ENCODE measurements at regions not wholly inside any gene's neighbourhood (a gene's known extent, or its start where the extent isn't known, plus 50 kb on each side); places are given as distances from the start of the nearest gene placed in this dataset.

DNA sequence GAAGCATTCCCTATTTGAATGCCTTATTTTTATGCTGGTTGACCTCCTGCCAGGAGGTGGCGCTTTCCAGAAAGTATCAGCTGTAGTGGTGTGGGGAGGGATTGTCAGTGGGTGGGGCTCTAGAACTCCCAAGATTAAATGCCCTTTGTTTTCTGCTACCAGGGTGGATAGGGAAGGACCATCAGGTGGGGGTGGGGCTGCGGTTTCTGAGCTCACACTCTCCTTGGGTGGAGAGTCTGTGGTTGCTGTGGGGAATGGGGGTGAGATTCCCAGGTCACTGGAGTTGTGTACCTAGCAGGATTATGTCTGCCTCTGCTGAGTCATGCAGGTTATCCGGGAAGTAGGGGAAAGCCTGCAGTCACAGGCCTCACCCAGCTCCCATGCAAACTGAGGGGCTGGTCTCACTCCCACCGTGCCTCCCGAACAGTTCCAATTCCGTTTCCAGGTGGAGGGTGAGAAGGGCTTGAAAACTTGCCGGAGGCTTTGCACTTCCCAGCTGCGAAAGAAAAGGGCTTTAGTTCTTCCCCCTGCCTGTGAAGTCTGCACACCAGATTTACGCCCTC, 68.3 kb downstream of the ALG10B start:
- DNase-seq, result peak; percentile 40
- TF ChIP-seq, protein P1, sequence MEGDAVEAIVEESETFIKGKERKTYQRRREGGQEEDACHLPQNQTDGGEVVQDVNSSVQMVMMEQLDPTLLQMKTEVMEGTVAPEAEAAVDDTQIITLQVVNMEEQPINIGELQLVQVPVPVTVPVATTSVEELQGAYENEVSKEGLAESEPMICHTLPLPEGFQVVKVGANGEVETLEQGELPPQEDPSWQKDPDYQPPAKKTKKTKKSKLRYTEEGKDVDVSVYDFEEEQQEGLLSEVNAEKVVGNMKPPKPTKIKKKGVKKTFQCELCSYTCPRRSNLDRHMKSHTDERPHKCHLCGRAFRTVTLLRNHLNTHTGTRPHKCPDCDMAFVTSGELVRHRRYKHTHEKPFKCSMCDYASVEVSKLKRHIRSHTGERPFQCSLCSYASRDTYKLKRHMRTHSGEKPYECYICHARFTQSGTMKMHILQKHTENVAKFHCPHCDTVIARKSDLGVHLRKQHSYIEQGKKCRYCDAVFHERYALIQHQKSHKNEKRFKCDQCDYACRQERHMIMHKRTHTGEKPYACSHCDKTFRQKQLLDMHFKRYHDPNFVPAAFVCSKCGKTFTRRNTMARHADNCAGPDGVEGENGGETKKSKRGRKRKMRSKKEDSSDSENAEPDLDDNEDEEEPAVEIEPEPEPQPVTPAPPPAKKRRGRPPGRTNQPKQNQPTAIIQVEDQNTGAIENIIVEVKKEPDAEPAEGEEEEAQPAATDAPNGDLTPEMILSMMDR (IDR thresholded peaks at IDR 0.05; ENCODE audit: low read depth, low read length), result peak; percentile 43

DNA sequence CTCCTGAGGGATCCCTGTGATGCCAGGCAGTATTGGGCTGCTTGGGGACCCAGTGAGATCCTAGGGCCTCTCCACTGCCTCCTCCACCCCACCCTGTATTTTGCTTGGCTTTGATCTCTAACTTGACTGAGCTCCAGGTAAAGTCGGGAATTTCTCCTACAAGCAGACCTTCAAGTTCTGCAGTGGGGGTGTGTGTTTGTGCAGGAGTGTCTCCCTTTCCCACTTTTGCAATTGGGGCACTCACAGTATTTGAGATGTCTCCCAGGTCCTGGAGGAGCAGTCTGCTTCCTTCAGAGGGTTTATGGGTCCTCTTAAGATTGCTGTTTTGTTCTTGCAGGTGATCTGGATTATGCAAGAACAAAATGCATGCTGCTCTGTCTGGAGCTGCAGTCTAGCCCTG, 68.9 kb downstream of the ALG10B start:
- H3K4me3 ChIP-seq (ENCODE audit: low read depth, low read length), result no peak overlapping the region
- H3K27me3 ChIP-seq, result no peaks in the 10 kb centered on the region

More for the DNA sequence above, 68.3 kb downstream of the ALG10B start:
- no peaks in the 10 kb centered on the region for H3K27me3 ChIP-seq
- H3K4me1 ChIP-seq, result no peaks in the 10 kb centered on the region
- H3K4me3 ChIP-seq (ENCODE audit: low read depth, low read length), result no peak overlapping the region
- no peaks in the 10 kb centered on the region for H3K36me3 ChIP-seq
- no peaks in the 10 kb centered on the region for H3K9me3 ChIP-seq

DNA sequence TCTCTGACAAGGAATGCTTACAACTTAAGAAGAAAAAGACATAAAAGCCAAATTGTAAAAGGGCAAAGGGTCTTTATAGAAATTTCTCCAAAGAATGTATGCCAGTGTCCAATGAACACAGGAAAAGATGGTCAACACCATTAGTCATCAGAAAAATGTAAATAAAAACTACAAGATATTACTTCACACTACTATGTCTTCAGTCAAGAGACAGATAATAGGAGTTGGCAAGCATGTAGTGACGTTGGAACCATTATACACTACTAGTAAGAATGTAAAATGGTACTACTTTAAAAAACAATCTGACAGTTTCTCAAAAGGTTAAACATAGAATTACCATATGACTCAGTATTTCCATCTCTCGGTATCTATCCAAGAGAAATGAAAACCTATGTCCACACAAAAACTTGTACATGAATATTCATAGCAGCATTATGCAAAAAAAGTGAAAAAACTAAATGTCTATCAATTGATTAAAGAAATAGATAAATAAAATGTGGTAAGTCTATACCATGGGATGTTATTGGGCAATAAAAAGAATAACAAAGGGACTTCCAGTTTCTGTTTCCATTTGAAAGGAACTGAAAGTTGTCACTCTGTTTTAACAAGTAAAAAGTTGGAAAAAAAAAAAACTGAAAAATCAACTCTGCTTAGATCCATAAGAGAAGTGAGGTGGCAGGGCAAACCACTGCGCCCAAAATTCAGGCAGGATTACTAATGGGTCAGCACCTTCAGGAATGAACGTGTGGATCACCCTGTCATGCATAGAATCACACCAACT, 69.8 kb downstream of the ALG10B start:
- TF ChIP-seq, protein P1 (IDR thresholded peaks at IDR 0.05; ENCODE audit: low read depth, low read length), result no peak
- Histone ChIP-seq H3K27me3 (no peaks in the 10 kb centered on the region), H3K4me3 (ENCODE audit: low read depth, low read length) (no peak overlapping the region), H3K36me3 (no peaks in the 10 kb centered on the region), H3K4me1 (no peaks in the 10 kb centered on the region), H3K9me3 (no peaks in the 10 kb centered on the region)
- DNase-seq, result no peak

More for the DNA sequence above, 68.9 kb downstream of the ALG10B start:
- no peaks in the 10 kb centered on the region for H3K4me1 ChIP-seq
- DNase-seq, result no peak
- H3K36me3 ChIP-seq, result no peaks in the 10 kb centered on the region
- H3K9me3 ChIP-seq, result no peaks in the 10 kb centered on the region
- TF ChIP-seq, protein P1 (IDR thresholded peaks at IDR 0.05; ENCODE audit: low read depth, low read length), result no peak

DNA sequence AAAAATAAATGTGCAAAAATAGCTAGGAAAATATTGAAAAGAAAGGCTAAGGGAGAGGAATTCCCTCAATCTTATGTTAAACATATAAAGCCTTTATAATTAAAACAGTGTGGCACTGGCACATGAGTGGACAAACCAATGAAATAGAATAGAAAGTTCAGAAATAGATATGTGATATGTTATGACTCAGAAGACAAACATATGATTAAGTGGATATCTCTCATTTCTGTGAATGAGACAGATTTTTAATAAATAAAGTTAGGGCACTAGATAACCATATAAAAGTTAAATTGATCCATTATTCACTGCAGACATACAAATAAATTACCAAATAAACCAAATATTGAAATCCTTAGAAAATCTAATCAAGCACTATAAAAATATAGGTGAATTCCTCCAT, 73.0 kb downstream of the ALG10B start:
- TF ChIP-seq, protein P1 (IDR thresholded peaks at IDR 0.05; ENCODE audit: low read depth, low read length), result no peak
- no peak for DNase-seq
- H3K4me3 ChIP-seq (ENCODE audit: low read depth, low read length), result no peak overlapping the region
- H3K27me3 ChIP-seq, result no peaks in the 10 kb centered on the region
- H3K9me3 ChIP-seq, result no peaks in the 10 kb centered on the region
- no peaks in the 10 kb centered on the region for H3K36me3 ChIP-seq
- no peaks in the 10 kb centered on the region for H3K4me1 ChIP-seq

DNA sequence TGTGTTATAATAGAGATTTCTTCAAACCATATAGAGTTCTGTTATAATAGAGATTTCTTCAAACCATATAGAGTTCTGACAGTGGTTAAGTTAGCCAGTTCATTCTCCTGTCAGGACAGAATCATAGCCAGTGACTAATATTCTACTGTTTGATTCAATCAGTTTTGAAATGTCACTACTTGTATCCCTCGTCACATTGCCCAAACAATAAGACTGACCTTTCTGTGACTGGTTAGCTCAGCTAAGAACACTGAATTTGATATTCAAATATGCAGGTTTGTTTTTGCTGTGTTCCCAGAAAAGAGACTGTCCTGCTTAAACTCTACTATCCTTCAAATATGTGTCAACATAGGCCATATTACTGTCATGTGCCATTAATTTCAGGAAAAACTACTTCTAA, 74.4 kb downstream of the ALG10B start:
- Histone ChIP-seq H3K4me3 (ENCODE audit: low read depth, low read length) (no peak overlapping the region), H3K36me3 (no peaks in the 10 kb centered on the region), H3K9me3 (no peaks in the 10 kb centered on the region), H3K27me3 (no peaks in the 10 kb centered on the region), H3K4me1 (no peaks in the 10 kb centered on the region)
- TF ChIP-seq, protein P1 (IDR thresholded peaks at IDR 0.05; ENCODE audit: low read depth, low read length), result no peak
- DNase-seq, result no peak

DNA sequence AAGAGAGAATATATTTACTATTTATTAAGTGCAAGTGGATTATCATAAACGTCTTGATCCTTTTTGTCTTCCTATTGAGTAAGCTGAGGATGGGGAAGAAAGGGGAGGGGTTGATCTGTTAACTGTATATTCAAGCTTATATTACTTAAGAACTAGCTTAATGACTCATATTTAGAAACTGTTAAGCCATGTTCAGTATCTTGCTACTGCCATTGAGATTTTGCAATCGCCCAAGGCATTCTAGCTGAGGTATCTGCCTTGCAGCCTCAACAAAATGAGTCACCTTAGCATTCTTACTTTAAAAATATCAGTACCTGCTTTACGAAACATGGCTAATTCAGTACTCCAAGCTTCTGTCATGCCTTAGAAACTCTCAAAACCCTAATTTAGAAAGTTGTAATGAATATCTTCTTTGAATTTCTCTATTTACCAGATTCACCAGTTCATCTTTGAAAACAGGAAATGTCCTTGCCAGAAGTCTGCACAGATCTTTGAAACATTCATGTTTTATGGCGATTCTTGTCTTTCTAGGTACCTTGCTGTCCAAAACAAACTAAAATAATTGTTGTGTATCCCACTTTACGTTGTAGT, 76.1 kb downstream of the ALG10B start:
- Histone ChIP-seq H3K4me3 (ENCODE audit: low read depth, low read length) (no peak overlapping the region), H3K4me1 (no peaks in the 10 kb centered on the region), H3K9me3 (no peaks in the 10 kb centered on the region), H3K36me3 (no peaks in the 10 kb centered on the region), H3K27me3 (no peaks in the 10 kb centered on the region)
- DNase-seq, result no peak
- TF ChIP-seq, protein P1 (IDR thresholded peaks at IDR 0.05; ENCODE audit: low read depth, low read length), result no peak
